GM21447 (cell line): ENCODE measurements at regions not wholly inside any gene's neighbourhood (a gene's known extent, or its start where the extent isn't known, plus 50 kb on each side); places are given as distances from the start of the nearest gene placed in this dataset.
A peak's percentile ranks its signal among the peaks of the same experiment; 100 is the strongest.
"Not testable (repeated sequence)": the region's sequence is repeated elsewhere in the genome, so short reads cannot be mapped to it uniquely, and the experiment has no call there.

ENCODE experiments used
- ATAC-seq: cut with Tn5 transposase; IDR thresholded peaks from one replicate; pipeline ENCODE4 v1.9.1; 2021; ENCODE audit not compliant: unreplicated experiment

DNA sequence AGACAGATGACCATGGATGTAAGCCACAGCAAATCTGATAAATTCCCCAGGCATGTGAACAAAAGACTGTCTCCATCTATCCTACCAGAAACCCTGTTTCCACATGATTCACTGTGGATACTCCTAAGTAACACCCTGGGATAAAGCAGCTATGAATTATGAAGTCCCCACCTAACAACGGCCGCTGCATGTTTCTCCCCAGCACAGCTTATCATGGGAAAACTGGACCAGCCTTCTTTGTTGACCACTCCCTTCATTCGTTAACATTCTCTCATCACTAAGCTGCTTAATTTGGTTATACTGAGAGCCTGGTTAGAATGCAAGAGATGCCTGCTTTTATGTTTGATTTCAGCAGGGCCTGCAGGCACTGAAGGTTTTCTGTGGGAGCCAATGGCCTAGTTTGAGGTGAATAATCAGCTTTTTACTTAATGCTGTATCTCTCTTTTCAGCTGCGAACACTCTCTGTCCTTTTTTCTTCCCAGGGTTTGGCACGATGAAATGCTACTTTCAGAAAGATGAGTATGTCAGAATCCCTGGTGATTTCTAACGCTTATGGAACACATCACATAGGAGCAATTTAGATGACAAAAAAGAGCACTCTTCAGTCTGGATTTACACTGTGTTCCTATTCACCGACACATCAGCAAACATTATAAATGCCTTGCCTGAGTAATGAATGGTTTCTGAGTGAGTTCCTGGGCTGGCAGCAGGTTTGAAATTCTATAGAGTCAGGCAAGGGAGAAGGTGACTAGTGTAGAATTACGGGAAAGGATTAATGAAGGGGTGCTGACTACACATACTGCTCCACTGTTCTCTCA, 318.4 kb upstream of the ZNF608 start:
- no peak for ATAC-seq

- ATAC-seq: no peak
Observed at GRCh38 chr5:125065741-125066140, 319.3 kb upstream of the ZNF608 start.

DNA sequence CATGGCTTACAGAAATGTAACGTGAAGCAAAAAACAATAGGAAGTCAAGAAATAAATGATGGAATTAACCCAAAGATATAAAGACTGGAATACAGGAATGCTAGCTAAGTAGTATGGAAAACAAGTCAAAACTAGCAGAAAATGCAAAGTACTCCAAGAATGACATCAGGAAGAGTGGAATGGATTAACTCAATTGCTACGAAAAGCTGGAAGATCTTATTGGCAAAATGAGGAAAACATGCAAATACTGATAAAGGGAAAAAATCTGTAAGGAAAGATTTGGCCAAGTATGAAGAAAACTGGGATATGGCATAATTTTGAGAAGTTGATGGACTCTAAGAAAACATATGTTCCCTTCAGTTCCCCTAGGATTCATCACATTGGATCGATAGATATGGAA, 324.5 kb upstream of the ZNF608 start:
- ATAC-seq: no peak

GRCh38 chr5:125073090-125073489, 326.7 kb upstream of the ZNF608 start:
- no peak for ATAC-seq

- ATAC-seq: no peak
Observed at GRCh38 chr5:125075567-125075966, 329.1 kb upstream of the ZNF608 start.

DNA sequence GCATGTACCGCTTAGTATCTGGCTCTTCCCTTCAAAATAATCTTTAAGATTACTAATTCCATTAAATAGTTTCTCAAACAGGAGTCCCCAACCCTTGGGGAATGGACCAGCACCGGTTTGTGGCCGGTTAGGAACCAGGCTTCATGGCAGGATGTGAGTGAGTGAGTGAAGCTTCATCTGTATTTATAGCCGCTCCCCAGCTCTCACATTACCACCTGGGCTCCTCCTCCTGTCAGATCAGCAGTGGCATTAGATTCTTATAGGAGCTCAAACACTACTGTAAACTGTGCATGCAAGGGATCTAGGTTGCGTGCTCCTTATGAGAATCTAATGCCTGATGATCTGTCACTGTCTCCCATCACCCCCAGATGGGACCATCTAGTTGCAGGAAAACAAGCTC, 332.6 kb upstream of the ZNF608 start:
- not testable (repeated sequence) for ATAC-seq

DNA sequence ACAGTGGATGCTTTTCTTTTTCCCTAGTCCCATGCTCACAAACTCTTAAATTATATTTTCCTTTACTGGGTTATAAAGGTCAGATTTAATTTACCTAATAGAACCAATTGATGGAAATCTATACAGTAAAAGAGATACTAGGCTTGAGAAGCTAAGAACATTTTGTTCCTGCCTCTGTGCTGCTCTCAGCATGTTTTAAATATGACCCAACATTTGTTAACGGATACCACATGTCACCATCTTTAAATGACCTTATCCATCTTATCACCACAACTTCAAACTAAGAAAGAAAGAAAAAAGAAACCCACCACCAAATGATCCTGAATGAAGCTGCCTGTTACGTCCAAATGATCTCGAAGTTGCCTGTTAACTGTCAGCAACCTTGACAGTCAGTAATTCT, 334.7 kb upstream of the ZNF608 start:
- no peak for ATAC-seq

DNA sequence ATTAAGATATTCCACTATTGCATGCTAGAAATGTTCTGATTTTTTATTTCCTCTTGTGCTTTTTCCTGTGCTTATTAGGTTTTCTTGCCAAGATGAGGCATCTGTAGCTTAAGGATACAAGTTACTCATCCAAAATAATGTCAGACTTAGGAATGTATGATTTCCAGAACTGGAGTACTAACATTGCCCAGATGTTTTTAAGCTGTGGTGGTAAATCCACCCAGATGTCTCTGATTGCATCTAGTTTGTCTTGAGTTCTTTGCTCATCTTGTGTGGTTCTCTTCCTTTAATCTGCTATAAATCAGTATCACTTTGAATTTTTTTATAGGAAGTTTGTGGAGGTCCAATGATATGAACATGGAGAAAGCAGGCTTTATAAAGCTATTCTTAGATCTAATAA, 337.5 kb upstream of the ZNF608 start:
- no peak for ATAC-seq

- ATAC-seq: no peak
Observed at GRCh38 chr5:125085797-125086505, 339.5 kb upstream of the ZNF608 start.

DNA sequence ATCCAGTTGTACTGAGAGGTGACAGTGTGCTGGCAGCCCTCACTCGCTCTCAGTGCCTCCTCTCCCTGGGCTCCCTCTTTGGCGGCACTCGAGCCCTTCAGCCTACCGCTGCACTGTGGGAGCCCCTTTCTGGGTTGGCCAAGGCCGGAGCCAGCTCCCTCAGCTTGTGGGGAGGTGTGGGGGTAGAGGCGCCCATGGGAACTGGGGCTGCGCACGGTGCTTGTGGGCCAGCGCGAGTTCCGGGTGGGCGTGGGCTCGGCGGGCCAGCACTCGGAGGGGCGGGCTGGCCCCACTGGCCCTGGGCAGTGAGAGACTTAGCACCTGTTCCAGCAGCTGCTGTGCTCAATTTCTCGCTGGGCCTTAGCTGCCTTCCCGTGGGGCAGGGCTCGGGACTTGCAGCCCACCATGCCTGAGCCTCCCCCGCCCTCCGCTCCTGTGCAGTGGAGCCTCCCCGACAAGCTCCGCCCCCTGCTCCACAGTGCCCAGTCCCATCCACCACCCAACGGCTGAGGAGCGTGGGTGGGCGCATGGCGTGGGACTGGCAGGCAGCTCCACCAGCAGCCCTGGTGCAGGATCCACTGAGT, 342.2 kb upstream of the ZNF608 start:
- ATAC-seq: no peak

DNA sequence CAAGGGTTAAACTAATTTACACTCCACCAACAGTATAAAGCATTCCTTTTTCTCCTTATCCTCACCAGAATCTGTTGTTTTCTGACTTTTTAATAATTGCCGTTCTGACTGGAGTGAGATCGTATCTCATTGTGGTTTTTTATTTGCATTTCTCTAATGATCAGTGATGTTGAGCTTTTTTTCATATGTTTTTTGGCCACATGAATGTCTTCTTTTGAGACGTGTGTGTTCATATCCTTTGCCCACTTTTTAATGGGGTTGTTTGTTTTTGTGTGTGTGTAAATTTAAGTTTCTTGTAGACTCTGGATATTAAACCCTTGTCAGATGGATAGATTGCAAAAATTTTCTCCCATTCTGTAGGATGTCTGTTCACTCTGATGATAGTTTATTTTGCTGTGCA, 345.7 kb upstream of the ZNF608 start:
- not testable (repeated sequence) for ATAC-seq

DNA sequence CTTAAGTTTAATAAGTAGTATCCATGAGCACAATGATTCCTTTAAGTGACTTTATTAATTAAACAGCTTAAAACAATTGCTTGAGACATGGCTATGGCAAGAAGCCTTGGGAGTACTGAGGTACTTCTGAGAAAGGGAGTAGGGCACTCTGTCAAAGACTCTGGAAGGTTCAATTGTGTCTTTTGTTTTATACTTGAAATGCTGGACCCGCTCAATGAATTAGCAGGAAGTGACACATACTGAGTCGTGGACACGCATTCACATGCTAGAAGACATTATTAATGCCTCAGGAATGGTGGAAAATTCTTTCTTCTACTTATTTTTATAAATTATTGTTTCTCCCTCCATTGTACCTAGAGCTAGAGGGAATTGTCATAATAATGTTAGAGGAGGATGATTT, 347.3 kb upstream of the ZNF608 start:
- ATAC-seq: no peak

GRCh38 chr5:125100342-125100741, 353.9 kb upstream of the ZNF608 start:
- ATAC-seq: no peak

DNA sequence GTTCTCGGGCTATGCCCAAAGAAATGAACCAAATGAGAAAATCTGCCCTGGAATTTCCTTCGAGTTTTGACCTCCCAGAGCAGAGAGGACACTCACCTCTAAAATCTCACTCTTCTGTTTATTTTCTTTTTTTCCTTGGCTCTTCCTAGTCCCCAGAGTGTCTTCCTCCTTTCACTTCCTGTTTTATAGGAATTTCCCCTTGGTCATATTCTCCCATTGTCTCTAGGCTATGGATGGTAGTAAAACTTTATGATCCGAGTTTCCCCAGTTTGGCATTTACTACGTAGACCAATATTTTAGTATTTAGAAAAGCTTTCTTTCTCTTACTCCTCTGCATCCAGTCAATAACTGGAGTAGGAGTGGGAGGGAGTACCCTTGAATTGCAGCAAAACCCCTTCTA, 354.5 kb upstream of the ZNF608 start:
- no peak for ATAC-seq

DNA sequence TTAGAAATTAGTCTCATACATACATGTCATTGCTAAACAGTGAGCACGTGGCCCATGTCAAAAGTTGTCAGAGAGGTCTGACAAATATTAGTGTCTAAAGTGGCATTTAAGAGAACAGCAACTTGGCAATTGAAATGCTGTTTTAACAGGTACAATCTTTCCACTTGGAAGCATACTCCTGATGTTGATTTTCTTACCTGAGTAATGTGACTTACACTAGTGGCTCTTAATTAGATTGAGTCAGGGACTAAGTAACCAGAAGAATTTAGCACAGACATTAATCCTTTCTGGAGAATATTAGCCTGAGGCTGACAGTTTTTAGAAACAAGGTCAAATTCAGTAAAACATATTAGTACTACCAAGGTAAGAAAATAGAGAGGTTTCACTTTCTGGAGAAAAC, 357.0 kb upstream of the ZNF608 start:
- ATAC-seq: no peak

DNA sequence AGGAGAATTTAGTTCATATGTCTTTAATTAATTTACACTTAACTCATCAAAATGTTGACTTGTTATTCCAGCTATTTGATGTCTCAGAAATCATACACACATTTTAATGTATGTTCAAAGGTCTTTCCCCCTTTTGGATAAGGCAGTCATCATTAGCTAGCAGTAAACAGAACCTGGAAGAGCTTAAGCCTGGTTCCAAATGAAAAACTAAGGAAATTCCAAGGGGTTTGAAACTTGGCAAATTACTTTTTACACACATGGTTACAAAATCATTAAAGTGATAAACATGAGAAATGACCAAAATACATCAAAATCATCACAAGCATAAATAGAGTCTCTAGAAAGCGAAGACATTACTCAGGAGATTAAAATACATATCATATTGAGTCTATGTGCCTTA, 359.8 kb upstream of the ZNF608 start:
- no peak for ATAC-seq

- no peak for ATAC-seq
Observed at GRCh38 chr5:125106881-125107280, 360.4 kb upstream of the ZNF608 start.

- no peak for ATAC-seq
Observed at GRCh38 chr5:125109293-125109692, 362.9 kb upstream of the ZNF608 start.

DNA sequence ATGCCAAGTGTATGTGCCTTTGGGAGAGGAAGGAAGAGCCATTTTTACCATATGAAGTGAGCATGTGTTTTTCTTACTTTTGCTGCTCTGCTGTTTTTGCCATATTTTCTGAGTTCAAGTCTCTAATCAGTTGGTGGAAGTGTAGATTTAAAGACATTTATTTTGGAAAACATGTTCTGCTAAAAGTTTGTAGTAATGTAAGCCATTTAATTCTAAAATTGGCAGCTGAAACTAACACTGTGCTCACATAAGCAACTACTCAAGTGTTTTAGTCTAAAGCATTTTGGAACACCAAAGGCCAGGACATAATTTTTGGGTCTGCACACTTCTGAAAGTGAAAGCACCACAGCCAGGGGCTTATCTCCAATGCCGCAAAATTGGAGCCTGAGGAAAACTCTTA, 363.4 kb upstream of the ZNF608 start:
- ATAC-seq: no peak

DNA sequence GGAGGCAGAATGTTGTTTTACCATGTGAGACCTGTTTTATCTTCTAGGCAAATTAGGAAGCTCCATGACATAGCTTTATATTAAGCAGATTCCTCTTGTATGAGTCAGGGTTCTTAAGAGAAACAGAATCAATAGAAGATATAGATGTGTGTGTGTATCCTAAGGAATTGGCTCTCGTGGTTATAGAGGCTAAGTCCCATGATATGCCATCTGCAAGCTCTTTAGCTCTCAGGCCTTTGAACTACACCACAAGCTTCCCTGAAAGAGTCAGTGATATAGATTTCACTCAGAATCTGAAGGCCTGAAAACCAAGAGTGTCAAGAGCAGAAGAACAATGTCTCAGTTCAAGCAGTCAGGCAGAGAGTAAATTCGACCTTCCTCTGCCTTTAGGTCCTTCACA, 365.8 kb upstream of the ZNF608 start:
- ATAC-seq: no peak

GRCh38 chr5:125113328-125113727, 366.9 kb upstream of the ZNF608 start:
- ATAC-seq: peak; percentile 90

GRCh38 chr5:125115195-125115525, 368.7 kb upstream of the ZNF608 start:
- ATAC-seq: no peak
